ENCODE measurements at regions not wholly inside any gene's neighbourhood (a gene's known extent, or its start where the extent isn't known, plus 50 kb on each side); places are given as distances from the start of the nearest gene placed in this dataset.

DNA sequence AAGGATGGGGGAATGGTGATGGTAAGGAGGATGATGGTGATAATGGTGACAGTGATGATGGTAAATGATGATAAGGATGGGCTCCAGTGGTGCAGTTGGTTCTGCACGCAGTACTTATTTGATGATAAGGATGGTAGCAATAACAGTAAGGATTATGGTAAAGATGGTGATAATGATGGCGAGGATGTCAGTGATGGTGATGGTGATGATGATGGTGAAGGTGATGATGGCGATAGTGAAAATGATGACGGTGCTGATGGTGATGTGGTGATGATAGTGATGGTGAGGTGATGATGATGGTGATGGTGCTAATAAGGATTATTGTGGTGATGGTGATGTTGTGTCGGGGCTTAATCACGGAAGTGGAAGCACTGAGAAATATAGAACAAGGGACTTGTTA lies 103.7 kb downstream of the C16orf95 start:
- TF ChIP-seq EZH2phosphoT487 (IDR thresholded peaks at IDR 0.05; ENCODE audit: insufficient read depth, low read depth): no peak
- TF ChIP-seq EZH2 (IDR thresholded peaks at IDR 0.05; ENCODE audit: insufficient read depth, poor library complexity, severe bottlenecking): no peak

Data from GM23248 (cell line).